Muscle of back (tissue), 3 donors: ENCODE measurements at regions not wholly inside any gene's neighbourhood (a gene's known extent, or its start where the extent isn't known, plus 50 kb on each side); places are given as distances from the start of the nearest gene placed in this dataset.
A peak's percentile ranks its signal among the peaks of the same experiment; 100 is the strongest.
"Not testable (repeated sequence)": the region's sequence is repeated elsewhere in the genome, so short reads cannot be mapped to it uniquely, and the experiment has no call there.

ENCODE experiments used
- DNase-seq, 3 donors: peaks; one replicate each; pipeline versions ENCODE4 v3.0.0 to v3.0.0-alpha.2; 2013

GRCh38 chr10:126722726-126723125 lies 52.2 kb upstream of the C10orf90 start:
- DNase-seq: no peak

- DNase-seq: no peak
Observed at GRCh38 chr10:126723226-126723625, 52.7 kb upstream of the C10orf90 start.

- DNase-seq: no peak
Observed at GRCh38 chr10:126729314-126729870, 58.9 kb upstream of the C10orf90 start.

- peak in 1 of 3 donors; percentile 24 for DNase-seq
Observed at GRCh38 chr10:126730856-126731609, 60.5 kb upstream of the C10orf90 start.

GRCh38 chr10:126731610-126731990 lies 61.1 kb upstream of the C10orf90 start:
- DNase-seq: peak; percentile 74 to 91 (median 82)

- peak in 1 of 3 donors; percentile 23 for DNase-seq
Observed at GRCh38 chr10:126732308-126732707, 61.8 kb upstream of the C10orf90 start.

- peak; percentile 68 to 87 (median 73) for DNase-seq
Observed at GRCh38 chr10:126732868-126733267, 62.4 kb upstream of the C10orf90 start.

- DNase-seq: peak in 2 of 3 donors; percentile 48 to 75
Observed at GRCh38 chr10:126734015-126734414, 63.5 kb upstream of the C10orf90 start.

GRCh38 chr10:126734967-126735366 lies 64.5 kb upstream of the C10orf90 start:
- no peak for DNase-seq

- no peak for DNase-seq
Observed at GRCh38 chr10:126736142-126736541, 65.6 kb upstream of the C10orf90 start.

GRCh38 chr10:126736727-126737126 lies 66.2 kb upstream of the C10orf90 start:
- DNase-seq: peak in 1 of 3 donors; percentile 23

- no peak for DNase-seq
Observed at GRCh38 chr10:126738001-126738400, 67.5 kb upstream of the C10orf90 start.

GRCh38 chr10:126744571-126744970 lies 74.1 kb upstream of the C10orf90 start:
- DNase-seq: no peak

GRCh38 chr10:126749015-126749655 lies 78.6 kb upstream of the C10orf90 start:
- peak; percentile 81 to 88 (median 83) for DNase-seq

GRCh38 chr10:126754966-126755365 lies 84.5 kb upstream of the C10orf90 start:
- no peak for DNase-seq

GRCh38 chr10:126758867-126759266 lies 88.4 kb upstream of the C10orf90 start:
- DNase-seq: no peak

GRCh38 chr10:126759531-126759930 lies 89.0 kb upstream of the C10orf90 start:
- DNase-seq: no peak

- DNase-seq: not testable (repeated sequence)
Observed at GRCh38 chr10:126766646-126767045, 96.2 kb upstream of the C10orf90 start.

GRCh38 chr10:126770809-126771208 lies 100.3 kb upstream of the C10orf90 start:
- DNase-seq: no peak

GRCh38 chr10:126776168-126776567 lies 105.7 kb upstream of the C10orf90 start:
- no peak for DNase-seq

GRCh38 chr10:126777714-126778113 lies 107.2 kb upstream of the C10orf90 start:
- no peak for DNase-seq

- no peak for DNase-seq
Observed at GRCh38 chr10:126781450-126782216, 111.1 kb upstream of the C10orf90 start.
